Body of pancreas (tissue), 4 donors: ENCODE measurements at regions not wholly inside any gene's neighbourhood (a gene's known extent, or its start where the extent isn't known, plus 50 kb on each side); places are given as distances from the start of the nearest gene placed in this dataset.

ENCODE experiments used
- CTCF ChIP-seq, 7 experiments: fragments of 450-650 bp in 4 of 7; fragments of 200-600 bp in 3 of 7; sonication (generic) in 3 of 7; IDR thresholded peaks; one replicate each; pipeline ENCODE4 v1.5.1; 2016 to 2019; ENCODE audit warnings: antibody characterized with exemption in 7 of 7
- POLR2A ChIP-seq, 3 donors: fragments of 450-650 bp; IDR thresholded peaks; one replicate each; pipeline ENCODE4 v1.6.1; 2016; ENCODE audit warnings: antibody characterized with exemption in 3 of 3, mild to moderate bottlenecking in 2 of 3

- TF ChIP-seq CTCF (IDR thresholded peaks at IDR 0.05): no peak
- TF ChIP-seq POLR2A (IDR thresholded peaks at IDR 0.05): no peak
These were observed 309.5 kb downstream of the CTTN start for GRCh38 chr11:70707821-70708220.
